ENCODE measurements at regions not wholly inside any gene's neighbourhood (a gene's known extent, or its start where the extent isn't known, plus 50 kb on each side); places are given as distances from the start of the nearest gene placed in this dataset.

DNA sequence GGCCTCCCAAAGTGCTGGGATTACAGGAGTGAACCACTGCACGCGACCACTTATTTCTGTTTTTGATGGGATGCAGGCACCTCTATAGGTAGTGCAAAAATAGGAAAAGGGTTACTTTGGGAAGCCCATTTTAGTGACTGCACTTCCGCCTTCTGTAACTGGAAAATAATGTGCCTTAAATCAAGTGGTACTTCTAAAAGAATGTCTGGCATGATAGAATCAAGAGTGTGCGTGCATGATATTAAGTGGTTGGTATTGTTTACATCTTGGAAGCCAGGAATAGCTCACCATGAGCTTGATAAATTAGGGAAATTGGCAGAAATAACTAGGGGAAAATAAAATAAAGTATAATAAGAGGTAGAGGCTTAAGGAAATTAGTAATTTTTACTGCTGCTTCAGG, 1067.0 kb downstream of the ADGRL2 start:
- ATAC-seq (no peak), DNase-seq (no peak)
- H3K4me1 ChIP-seq: no peaks in the 10 kb centered on the region
- intact Hi-C loops (cut with DNase I; ENCODE audit: low total_unique reads): no loop called here
- no peaks in the 10 kb centered on the region for H3K9me3 ChIP-seq
- H3K4me3 ChIP-seq: no peak overlapping the region
- TF ChIP-seq POLR2A (IDR thresholded peaks at IDR 0.05): no peak
- TF ChIP-seq, protein P1, sequence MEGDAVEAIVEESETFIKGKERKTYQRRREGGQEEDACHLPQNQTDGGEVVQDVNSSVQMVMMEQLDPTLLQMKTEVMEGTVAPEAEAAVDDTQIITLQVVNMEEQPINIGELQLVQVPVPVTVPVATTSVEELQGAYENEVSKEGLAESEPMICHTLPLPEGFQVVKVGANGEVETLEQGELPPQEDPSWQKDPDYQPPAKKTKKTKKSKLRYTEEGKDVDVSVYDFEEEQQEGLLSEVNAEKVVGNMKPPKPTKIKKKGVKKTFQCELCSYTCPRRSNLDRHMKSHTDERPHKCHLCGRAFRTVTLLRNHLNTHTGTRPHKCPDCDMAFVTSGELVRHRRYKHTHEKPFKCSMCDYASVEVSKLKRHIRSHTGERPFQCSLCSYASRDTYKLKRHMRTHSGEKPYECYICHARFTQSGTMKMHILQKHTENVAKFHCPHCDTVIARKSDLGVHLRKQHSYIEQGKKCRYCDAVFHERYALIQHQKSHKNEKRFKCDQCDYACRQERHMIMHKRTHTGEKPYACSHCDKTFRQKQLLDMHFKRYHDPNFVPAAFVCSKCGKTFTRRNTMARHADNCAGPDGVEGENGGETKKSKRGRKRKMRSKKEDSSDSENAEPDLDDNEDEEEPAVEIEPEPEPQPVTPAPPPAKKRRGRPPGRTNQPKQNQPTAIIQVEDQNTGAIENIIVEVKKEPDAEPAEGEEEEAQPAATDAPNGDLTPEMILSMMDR (IDR thresholded peaks at IDR 0.05 in 4 of 5, conservative IDR thresholded peaks at IDR 0.05 in 1 of 5): no peak
- H3K27me3 ChIP-seq: no peaks in the 10 kb centered on the region
- in situ Hi-C loops (cut with MboI; ENCODE audit: low sequenced_read_pairs in 4 of 4): no loop called here
- no peaks in the 10 kb centered on the region for H3K36me3 ChIP-seq
- H3K27ac ChIP-seq: no peak overlapping the region

DNA sequence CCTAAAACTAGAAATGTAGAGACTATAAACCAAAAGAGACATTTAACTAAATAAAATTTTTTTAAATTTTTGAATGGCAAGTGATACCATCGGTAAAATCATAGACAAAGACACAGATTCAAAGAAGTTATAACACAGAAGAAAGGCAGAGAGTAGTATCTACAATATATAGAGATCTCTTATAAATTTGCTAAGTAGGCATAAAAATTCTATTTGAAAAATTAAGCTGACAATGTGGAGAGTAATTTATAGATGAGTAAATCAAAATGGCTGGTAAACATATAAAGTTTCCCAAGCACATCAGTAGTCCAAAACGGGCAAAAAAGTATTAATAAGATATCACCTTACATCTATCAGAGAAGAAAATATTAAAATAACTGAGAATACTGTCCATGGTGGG, 1061.0 kb downstream of the ADGRL2 start:
- Histone ChIP-seq H3K9me3 (no peaks in the 10 kb centered on the region), H3K27ac (no peak overlapping the region), H3K4me3 (no peak overlapping the region), H3K27me3 (no peaks in the 10 kb centered on the region), H3K4me1 (no peaks in the 10 kb centered on the region), H3K36me3 (no peaks in the 10 kb centered on the region)
- intact Hi-C loops (cut with DNase I; ENCODE audit: low total_unique reads) (no loop called here), in situ Hi-C loops (cut with MboI; ENCODE audit: low sequenced_read_pairs in 4 of 4) (no loop called here)
- TF ChIP-seq, protein P1 (IDR thresholded peaks at IDR 0.05 in 4 of 5, conservative IDR thresholded peaks at IDR 0.05 in 1 of 5): no peak
- no peak for TF ChIP-seq POLR2A (IDR thresholded peaks at IDR 0.05)
- no peak for ATAC-seq
- DNase-seq: no peak

DNA sequence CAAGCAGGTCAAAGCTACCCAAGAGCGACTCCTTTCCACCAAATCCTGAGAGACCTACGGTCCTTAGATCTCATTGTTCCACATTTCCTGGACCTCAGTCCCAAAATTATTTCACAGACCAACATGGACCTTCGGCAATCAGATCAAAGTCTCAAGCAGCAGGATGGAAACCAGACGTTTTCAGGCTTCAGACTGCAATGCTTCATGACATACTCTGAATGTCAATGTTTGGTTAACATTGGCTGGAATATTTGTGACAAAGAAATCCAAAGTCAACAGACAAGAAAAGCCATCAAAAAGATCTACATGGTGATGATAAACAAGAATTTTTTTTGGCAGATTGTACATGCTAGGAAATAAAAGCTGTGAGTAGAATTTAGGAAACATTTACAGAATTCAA, 1057.3 kb downstream of the ADGRL2 start:
- Histone ChIP-seq H3K9me3 (no peaks in the 10 kb centered on the region), H3K4me1 (no peaks in the 10 kb centered on the region), H3K27me3 (no peaks in the 10 kb centered on the region), H3K27ac (no peak overlapping the region), H3K4me3 (no peak overlapping the region), H3K36me3 (no peaks in the 10 kb centered on the region)
- ATAC-seq (no peak), DNase-seq (no peak)
- in situ Hi-C loops (cut with MboI; ENCODE audit: low sequenced_read_pairs in 4 of 4) (no loop called here), intact Hi-C loops (cut with DNase I; ENCODE audit: low total_unique reads) (no loop called here)
- no peak for TF ChIP-seq POLR2A (IDR thresholded peaks at IDR 0.05)
- TF ChIP-seq, protein P1 (IDR thresholded peaks at IDR 0.05 in 4 of 5, conservative IDR thresholded peaks at IDR 0.05 in 1 of 5): no peak

DNA sequence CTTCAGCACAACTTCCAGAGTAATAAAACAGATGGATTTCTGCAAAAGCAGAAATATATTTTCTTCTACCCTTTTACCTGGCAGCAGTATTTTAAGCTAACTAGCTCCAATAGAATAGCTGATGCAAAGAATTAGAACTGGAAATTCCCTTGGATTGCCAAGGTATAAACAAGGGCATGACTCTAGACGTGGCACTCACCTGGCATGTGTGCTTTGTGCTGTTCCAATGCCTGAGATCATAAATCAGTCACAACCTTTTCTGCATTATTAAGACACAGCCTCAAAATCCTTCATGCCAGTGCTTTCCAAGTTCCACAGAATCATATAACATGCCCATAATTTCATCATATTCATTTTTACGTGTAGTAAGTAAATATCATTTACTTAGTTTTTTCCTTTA, 1048.7 kb downstream of the ADGRL2 start:
- H3K4me1 ChIP-seq: no peaks in the 10 kb centered on the region
- no peak for DNase-seq
- TF ChIP-seq, protein P1 (IDR thresholded peaks at IDR 0.05 in 4 of 5, conservative IDR thresholded peaks at IDR 0.05 in 1 of 5): no peak
- TF ChIP-seq POLR2A (IDR thresholded peaks at IDR 0.05): no peak
- intact Hi-C loops (cut with DNase I; ENCODE audit: low total_unique reads) (no loop called here), in situ Hi-C loops (cut with MboI; ENCODE audit: low sequenced_read_pairs in 4 of 4) (no loop called here)
- H3K4me3 ChIP-seq: no peak overlapping the region
- H3K27ac ChIP-seq: no peak overlapping the region
- H3K9me3 ChIP-seq: no peaks in the 10 kb centered on the region
- H3K27me3 ChIP-seq: no peaks in the 10 kb centered on the region
- H3K36me3 ChIP-seq: no peaks in the 10 kb centered on the region
- ATAC-seq: no peak

DNA sequence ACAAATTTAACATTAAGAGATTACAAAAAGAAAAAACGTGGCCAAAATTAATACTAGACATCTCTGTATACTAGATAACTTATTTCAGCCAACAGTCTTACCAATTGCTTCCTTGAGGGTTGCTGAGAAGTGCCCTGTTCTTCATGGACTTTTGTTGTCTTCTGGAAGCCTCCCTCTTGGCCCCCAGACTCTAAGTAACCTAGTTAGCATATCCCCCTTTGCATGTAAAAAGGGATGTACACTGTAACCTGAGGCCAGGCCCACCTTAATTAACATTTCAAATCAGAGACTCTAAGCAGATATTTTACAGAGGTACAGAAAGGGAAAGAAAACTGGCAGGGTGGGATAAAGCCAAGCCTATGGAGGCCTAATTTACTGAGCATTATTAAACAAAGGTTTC, 1047.3 kb downstream of the ADGRL2 start:
- Histone ChIP-seq H3K27ac (no peak overlapping the region), H3K4me3 (no peak overlapping the region), H3K27me3 (no peaks in the 10 kb centered on the region), H3K4me1 (no peaks in the 10 kb centered on the region), H3K36me3 (no peaks in the 10 kb centered on the region), H3K9me3 (no peaks in the 10 kb centered on the region)
- TF ChIP-seq POLR2A (IDR thresholded peaks at IDR 0.05): no peak
- TF ChIP-seq, protein P1 (IDR thresholded peaks at IDR 0.05 in 4 of 5, conservative IDR thresholded peaks at IDR 0.05 in 1 of 5): no peak
- ATAC-seq (no peak), DNase-seq (no peak)
- in situ Hi-C loops (cut with MboI; ENCODE audit: low sequenced_read_pairs in 4 of 4) (no loop called here), intact Hi-C loops (cut with DNase I; ENCODE audit: low total_unique reads) (no loop called here)

Measured in gastrocnemius medialis (tissue), 4 donors.